T follicular helper cell (primary cell): ENCODE measurements at regions not wholly inside any gene's neighbourhood (a gene's known extent, or its start where the extent isn't known, plus 50 kb on each side); places are given as distances from the start of the nearest gene placed in this dataset.

Experiments used
- DNase-seq: peaks from one replicate; pipeline ENCODE4 v3.0.0-alpha.2; 2020; ENCODE audit warnings: low read depth

GRCh38 chr20:41669708-41670263, 51.6 kb upstream of the CHD6 start:
- no peak for DNase-seq

- no peak for DNase-seq
Measured at GRCh38 chr20:41668057-41668749, 50.0 kb upstream of the CHD6 start.
